Neural crest cell (in vitro differentiated cells): ENCODE measurements at regions not wholly inside any gene's neighbourhood (a gene's known extent, or its start where the extent isn't known, plus 50 kb on each side); places are given as distances from the start of the nearest gene placed in this dataset.

Experiments used
- DNase-seq: peaks from one replicate; pipeline ENCODE4 v3.0.0; 2021; ENCODE audit warnings: low read depth, mixed read lengths, low spot score
- H3K27ac Mint-ChIP-seq: one replicate; pipeline ENCODE4 v1.8.0; 2021; ENCODE audit warnings: mild to moderate bottlenecking, mixed read lengths; ENCODE audit not compliant: unreplicated experiment
- H3K27me3 Mint-ChIP-seq: 2 replicates; pipeline ENCODE4 v1.8.0; 2021; ENCODE audit warnings: low read depth, mild to moderate bottlenecking, mixed read lengths
- H3K36me3 Mint-ChIP-seq: 2 replicates; pipeline ENCODE4 v1.8.0; 2021; ENCODE audit warnings: low read depth, mild to moderate bottlenecking, mixed read lengths
- H3K4me1 Mint-ChIP-seq: 2 replicates; pipeline ENCODE4 v1.8.0; 2021; ENCODE audit warnings: mixed read lengths
- H3K4me3 Mint-ChIP-seq: one replicate; pipeline ENCODE4 v1.8.0; 2021; ENCODE audit warnings: mild to moderate bottlenecking, mixed read lengths
- H3K9me3 Mint-ChIP-seq: 2 replicates; pipeline ENCODE4 v1.8.0; 2021; ENCODE audit warnings: mixed read lengths
- TF ChIP-seq, protein P1 (sequence below): fragments of 200-600 bp; sonication (generic); conservative IDR thresholded peaks from 2 replicates; pipeline ENCODE4 v1.5.0; 2021; ENCODE audit warnings: antibody characterized with exemption, mild to moderate bottlenecking

DNA sequence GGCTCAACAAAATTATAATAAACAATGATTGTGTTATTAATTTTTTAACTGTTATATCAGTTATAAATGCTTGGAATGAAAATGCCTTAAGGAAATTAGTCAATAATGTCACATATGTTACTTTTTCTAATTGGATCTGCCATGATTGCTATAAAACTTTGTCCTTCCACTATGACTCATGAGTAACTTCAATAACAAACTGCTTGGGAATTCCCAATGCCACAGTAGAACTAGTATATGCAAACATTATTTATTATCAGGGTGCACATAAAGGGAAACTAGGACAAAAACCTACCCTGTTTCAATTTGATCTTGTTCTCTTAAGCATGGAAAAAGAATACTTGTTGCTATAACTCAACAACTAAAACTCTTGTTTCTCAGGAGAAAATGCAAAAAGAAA lies 59.1 kb upstream of the PDC start:
- Mint-ChIP-seq H3K36me3 (peaks cover 5% of the 10 kb centered on the region), H3K27me3 (no peaks in the 10 kb centered on the region), H3K4me3 (no peak overlapping the region), H3K27ac (no peak overlapping the region), H3K9me3 (peaks cover 4% of the 10 kb centered on the region), H3K4me1 (no peaks in the 10 kb centered on the region)
- TF ChIP-seq, protein P1, sequence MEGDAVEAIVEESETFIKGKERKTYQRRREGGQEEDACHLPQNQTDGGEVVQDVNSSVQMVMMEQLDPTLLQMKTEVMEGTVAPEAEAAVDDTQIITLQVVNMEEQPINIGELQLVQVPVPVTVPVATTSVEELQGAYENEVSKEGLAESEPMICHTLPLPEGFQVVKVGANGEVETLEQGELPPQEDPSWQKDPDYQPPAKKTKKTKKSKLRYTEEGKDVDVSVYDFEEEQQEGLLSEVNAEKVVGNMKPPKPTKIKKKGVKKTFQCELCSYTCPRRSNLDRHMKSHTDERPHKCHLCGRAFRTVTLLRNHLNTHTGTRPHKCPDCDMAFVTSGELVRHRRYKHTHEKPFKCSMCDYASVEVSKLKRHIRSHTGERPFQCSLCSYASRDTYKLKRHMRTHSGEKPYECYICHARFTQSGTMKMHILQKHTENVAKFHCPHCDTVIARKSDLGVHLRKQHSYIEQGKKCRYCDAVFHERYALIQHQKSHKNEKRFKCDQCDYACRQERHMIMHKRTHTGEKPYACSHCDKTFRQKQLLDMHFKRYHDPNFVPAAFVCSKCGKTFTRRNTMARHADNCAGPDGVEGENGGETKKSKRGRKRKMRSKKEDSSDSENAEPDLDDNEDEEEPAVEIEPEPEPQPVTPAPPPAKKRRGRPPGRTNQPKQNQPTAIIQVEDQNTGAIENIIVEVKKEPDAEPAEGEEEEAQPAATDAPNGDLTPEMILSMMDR: no peak
- DNase-seq: no peak

DNA sequence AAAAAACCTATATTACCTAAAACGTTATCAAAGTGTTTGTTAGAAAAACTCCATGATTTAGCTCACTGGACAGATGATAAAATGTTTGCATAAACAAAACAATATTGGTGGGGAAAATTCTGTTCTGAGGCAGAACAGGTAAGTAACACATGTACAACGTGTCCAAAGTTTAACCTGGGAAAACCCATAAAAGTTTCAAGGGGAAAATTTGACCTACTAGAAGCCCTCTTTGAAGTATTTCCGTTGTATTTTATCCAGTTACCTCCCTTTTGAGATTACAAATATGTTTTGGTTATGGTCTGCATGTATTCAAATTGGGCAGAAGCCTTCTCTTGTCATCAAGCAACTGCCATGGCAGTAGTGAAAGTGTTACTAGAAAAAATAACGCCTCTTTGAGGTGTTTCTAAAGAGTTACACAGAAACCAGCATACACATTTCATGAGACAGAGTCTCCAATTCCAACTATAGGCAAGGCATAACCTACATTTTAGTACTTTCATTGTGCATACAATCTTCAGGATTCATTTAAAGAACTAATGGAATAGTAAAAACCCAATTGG lies 58.0 kb upstream of the PDC start:
- no peak overlapping the region for H3K27ac Mint-ChIP-seq
- H3K4me3 Mint-ChIP-seq: no peak overlapping the region
- no peaks in the 10 kb centered on the region for H3K27me3 Mint-ChIP-seq
- TF ChIP-seq, protein P1: no peak
- H3K36me3 Mint-ChIP-seq: peaks cover 5% of the 10 kb centered on the region
- DNase-seq: no peak
- H3K9me3 Mint-ChIP-seq: peaks cover 4% of the 10 kb centered on the region
- no peaks in the 10 kb centered on the region for H3K4me1 Mint-ChIP-seq

GRCh38 chr1:186518395-186518794 lies 57.5 kb upstream of the PDC start:
- TF ChIP-seq, protein P1: no peak
- Mint-ChIP-seq H3K9me3 (peaks cover 4% of the 10 kb centered on the region), H3K4me1 (no peaks in the 10 kb centered on the region), H3K27me3 (no peaks in the 10 kb centered on the region), H3K36me3 (peaks cover 5% of the 10 kb centered on the region), H3K27ac (peak overlapping the region; percentile 31), H3K4me3 (no peak overlapping the region)
- DNase-seq: no peak

- Mint-ChIP-seq H3K36me3 (no peaks in the 10 kb centered on the region), H3K27ac (no peak overlapping the region), H3K9me3 (peaks cover 5% of the 10 kb centered on the region), H3K4me3 (no peak overlapping the region), H3K4me1 (no peaks in the 10 kb centered on the region), H3K27me3 (no peaks in the 10 kb centered on the region)
- no peak for DNase-seq
- TF ChIP-seq, protein P1: no peak
These were observed 53.5 kb upstream of the PDC start for GRCh38 chr1:186514367-186514766.

DNA sequence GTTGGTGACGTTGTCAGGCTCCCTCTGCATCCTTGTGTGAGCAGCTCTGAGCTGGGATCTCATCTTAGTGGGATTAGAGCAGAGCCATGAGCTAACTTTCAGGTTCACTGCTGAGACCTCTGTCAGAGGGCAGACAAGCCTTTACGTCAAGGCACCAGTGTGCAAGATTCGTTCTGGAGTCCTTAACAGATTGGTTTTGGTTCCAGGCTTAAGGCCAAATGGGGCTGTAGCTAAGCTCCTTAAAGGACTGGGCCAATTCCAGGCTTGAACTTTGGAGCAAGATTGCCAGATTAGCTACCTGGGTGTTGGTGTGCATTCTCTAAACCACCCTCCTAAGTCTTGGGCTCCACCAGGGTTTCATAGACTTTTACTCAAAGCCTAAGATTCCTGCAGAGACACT lies 52.6 kb upstream of the PDC start:
- Mint-ChIP-seq H3K27me3 (no peaks in the 10 kb centered on the region), H3K9me3 (peaks cover 5% of the 10 kb centered on the region), H3K4me3 (no peak overlapping the region), H3K36me3 (no peaks in the 10 kb centered on the region), H3K27ac (no peak overlapping the region), H3K4me1 (no peaks in the 10 kb centered on the region)
- no peak for DNase-seq
- TF ChIP-seq, protein P1: no peak
